ENCODE measurements at regions not wholly inside any gene's neighbourhood (a gene's known extent, or its start where the extent isn't known, plus 50 kb on each side); places are given as distances from the start of the nearest gene placed in this dataset.

DNA sequence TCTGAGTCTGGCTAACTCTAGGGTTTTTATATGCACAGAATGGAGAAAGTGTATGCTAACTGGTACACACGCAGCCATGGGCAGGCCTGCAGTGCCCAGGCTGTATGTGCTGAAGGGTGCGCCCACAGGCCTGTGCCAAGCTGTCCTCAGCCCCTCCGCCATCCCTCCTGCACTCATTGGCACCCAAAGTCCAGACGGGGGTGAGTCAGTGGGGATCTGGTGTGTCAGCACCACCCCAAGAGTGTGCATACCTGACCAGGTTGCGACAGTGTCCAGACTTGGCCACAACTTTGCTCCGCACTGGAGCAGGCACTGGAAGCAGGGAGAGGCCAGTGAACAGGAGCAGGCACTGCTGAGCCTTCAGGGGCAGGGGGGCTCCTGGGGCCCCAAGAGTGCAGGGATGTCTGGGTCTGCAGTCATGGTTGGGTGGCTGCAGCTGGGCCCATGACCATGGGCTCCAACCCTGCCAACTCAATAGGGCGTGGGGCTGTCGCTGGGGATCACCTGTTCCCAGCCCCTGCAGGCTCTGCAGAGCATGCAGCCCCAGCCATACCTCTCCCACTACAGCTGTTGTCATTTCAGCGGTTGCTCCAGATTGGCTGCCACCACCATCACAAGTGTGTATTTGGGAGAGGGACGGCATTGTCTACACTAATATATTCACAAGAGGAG is 717.8 kb downstream of the EPHA7 start:
- Histone ChIP-seq H3K4me3 (no peak overlapping the region), H3K27ac (no peak overlapping the region)
- DNase-seq (ENCODE audit: low spot score), result no peak
- TF ChIP-seq, protein P1, sequence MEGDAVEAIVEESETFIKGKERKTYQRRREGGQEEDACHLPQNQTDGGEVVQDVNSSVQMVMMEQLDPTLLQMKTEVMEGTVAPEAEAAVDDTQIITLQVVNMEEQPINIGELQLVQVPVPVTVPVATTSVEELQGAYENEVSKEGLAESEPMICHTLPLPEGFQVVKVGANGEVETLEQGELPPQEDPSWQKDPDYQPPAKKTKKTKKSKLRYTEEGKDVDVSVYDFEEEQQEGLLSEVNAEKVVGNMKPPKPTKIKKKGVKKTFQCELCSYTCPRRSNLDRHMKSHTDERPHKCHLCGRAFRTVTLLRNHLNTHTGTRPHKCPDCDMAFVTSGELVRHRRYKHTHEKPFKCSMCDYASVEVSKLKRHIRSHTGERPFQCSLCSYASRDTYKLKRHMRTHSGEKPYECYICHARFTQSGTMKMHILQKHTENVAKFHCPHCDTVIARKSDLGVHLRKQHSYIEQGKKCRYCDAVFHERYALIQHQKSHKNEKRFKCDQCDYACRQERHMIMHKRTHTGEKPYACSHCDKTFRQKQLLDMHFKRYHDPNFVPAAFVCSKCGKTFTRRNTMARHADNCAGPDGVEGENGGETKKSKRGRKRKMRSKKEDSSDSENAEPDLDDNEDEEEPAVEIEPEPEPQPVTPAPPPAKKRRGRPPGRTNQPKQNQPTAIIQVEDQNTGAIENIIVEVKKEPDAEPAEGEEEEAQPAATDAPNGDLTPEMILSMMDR (IDR thresholded peaks at IDR 0.05), result no peak

DNA sequence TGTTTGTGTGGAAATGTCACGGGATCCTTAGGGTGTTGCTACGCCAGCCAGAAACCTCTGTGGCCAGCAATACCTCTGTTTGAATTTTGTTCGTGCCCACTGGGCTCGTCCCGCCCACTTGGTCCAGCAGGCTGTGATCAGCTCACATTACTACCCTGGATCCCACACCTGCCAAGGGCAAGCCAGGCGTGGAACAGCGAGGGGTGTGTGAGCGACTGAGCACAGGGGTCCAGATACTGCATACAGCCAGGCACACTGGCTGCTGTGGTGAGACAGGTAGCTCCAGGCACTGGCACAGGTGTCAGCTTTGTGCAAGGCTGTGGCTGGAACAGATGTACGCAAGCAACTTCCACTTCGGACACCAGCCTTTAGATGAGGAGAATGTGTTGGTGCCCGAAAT is 718.9 kb downstream of the EPHA7 start:
- H3K4me3 ChIP-seq, result no peak overlapping the region
- DNase-seq (ENCODE audit: low spot score), result no peak
- H3K27ac ChIP-seq, result no peak overlapping the region
- TF ChIP-seq, protein P1 (IDR thresholded peaks at IDR 0.05), result no peak

DNA sequence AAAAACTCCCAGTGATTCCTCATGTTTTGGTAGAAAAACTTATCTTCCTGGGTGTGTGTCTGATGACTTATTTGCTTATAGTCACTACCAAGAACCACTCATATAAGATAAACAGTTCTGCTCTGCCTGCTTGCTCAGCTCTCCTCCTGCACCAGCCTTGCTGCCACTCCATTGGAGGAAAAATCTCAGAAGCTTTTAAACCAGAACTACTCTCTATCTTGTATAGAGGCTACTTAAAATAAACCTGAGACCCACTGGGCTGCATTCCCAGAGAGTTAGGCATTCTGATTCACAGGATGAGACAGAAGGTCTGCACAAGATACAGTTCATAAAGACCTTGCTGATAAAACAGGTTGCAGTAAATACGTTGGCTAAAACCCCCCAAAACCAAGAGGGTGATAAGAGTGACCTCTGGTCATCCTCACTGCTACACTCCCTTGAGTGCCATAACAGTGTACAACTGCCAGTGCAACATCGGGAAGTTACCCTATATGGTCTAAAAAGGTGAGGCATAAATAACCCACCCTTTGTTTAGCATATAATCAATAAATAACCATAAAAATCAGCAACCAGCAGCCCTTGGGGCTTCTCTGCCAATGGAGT is 728.3 kb downstream of the EPHA7 start:
- Histone ChIP-seq H3K27ac (no peak overlapping the region), H3K4me3 (no peak overlapping the region)
- TF ChIP-seq, protein P1 (IDR thresholded peaks at IDR 0.05), result no peak
- DNase-seq (ENCODE audit: low spot score), result no peak

DNA sequence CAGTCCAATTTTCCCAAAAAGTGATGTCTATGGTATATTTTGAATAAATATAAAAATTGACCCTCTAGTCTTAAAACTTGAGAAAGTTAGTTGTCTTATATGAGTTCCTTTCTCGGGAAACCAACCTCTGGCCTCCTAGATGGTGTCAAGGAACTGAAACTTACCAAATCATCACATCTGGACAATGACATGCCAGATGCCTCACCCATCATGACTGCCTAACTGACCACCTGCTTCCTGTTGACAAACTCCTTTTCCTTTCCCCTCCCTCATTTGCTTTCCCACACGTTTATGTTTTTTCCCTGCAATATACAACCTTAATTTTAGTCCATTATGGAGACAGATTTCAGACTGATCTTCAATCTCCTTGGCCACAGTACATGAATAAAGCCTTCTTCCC is 731.0 kb downstream of the EPHA7 start:
- Histone ChIP-seq H3K4me3 (no peak overlapping the region), H3K27ac (no peak overlapping the region)
- TF ChIP-seq, protein P1 (IDR thresholded peaks at IDR 0.05), result no peak
- no peak for DNase-seq (ENCODE audit: low spot score)

DNA sequence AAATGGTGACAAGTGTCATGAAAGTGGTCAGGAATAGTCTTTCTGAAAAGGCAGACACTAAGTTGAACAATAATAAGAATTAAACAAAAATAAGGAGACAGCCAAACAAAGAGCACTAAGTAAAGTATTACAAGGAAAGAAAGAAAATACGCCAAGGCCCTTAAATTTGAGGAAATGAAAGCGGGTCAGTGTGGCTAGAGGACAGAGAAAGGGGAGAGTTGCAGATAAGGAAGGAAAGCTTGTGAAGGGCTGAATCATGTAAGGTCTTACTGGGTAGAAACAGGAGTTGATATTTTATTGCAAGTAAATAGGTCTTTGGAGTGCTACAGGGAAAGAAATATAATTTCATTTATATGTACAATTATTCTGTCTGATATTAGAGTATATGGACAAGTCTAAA is 732.1 kb downstream of the EPHA7 start:
- no peak overlapping the region for H3K27ac ChIP-seq
- DNase-seq (ENCODE audit: low spot score), result no peak
- H3K4me3 ChIP-seq, result no peak overlapping the region
- TF ChIP-seq, protein P1 (IDR thresholded peaks at IDR 0.05), result no peak

DNA sequence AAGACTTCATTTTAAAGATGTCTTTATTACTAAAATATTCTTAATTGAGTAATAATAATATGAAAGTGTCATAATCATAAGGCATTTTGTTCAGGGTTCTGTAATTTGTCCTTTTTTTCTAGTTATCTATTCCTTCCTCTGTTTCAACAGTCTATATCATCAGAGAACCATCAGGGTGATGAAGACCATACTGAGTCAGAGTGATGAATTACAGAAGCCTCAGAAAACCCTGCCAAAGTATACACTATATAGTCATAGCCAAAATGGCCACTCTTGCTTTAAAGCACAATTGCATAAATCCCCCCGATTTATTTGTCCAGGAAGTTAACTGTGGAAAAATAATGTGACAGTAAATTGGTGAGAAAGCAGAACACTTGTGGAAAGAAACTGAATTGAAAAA is 735.0 kb downstream of the EPHA7 start:
- TF ChIP-seq, protein P1 (IDR thresholded peaks at IDR 0.05), result no peak
- Histone ChIP-seq H3K27ac (no peak overlapping the region), H3K4me3 (no peak overlapping the region)
- DNase-seq (ENCODE audit: low spot score), result no peak

DNA sequence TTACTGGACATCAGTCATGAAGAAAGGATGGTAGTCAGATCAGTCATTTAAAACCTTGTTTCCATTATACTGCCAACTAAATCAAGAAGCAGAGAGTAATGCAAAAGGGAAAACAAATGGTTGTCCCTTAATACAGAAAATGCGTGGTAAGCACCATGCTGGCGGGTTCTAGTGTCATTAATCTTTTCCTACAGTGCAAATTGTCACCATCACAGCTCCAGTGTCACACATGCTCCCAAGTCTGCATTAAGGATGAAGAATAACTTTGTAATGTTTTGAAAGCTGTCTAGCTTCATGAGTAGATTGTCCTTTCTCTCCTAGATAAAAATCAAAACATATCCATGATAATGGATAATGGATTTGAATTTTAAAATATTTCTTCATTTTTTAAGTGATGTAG is 735.6 kb downstream of the EPHA7 start:
- DNase-seq (ENCODE audit: low spot score), result no peak
- TF ChIP-seq, protein P1 (IDR thresholded peaks at IDR 0.05), result no peak
- no peak overlapping the region for H3K4me3 ChIP-seq
- no peak overlapping the region for H3K27ac ChIP-seq
